ENCODE measurements at regions not wholly inside any gene's neighbourhood (a gene's known extent, or its start where the extent isn't known, plus 50 kb on each side); places are given as distances from the start of the nearest gene placed in this dataset.
A peak's percentile ranks its signal among the peaks of the same experiment; 100 is the strongest.

DNA sequence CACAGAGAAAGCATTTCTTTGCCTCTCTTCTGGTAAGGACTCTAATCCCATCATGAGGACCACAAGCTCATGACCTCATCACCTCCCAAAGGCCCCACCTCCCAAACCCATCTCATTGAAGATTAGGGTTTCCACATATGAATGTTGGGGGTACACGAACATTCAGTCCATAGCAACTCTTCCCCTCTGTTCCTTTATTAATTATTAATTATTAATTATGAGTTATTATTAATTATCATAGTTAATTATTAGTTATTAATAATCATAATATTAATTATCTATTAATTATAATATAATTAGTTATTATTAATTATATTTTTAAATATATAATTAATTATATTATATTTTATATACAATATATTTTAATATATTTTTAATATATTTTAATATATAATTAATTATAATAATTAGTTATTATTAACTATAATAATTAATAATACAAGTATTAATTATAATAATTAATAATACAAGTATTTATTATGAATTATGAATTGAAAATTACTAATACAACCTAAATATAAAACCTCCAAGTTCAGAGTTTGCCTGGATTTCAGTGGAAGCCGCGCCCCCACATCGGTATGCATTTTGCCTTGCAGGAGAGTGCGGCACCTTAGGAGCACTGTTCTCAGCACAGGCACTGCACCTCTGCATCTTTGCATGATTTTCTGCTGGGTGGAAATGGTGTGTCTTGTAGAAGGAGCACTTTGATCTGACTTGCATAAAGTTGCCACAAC, 128.0 kb upstream of the FGF3 start:
- no peak overlapping the region for H3K4me3 ChIP-seq
- in situ Hi-C loops (cut with MboI; ENCODE audit: low pct_ligation_motif_present in 1 of 4, low pct_unique_long_range_greater_than_20kb in 1 of 4, low sequenced_read_pairs in 3 of 4) (no loop called here), intact Hi-C loops (cut with DNase I; ENCODE audit: low total_unique reads) (no loop called here)
- H3K9me3 ChIP-seq = no peaks in the 10 kb centered on the region
- 88 to 93% methylated on average over 5 of the region's 5 CpGs for whole genome bisulfite sequencing, 2 donors (ENCODE audit: low coverage in 1 of 2)
- H3K36me3 ChIP-seq = no peaks in the 10 kb centered on the region
- no peak for DNase-seq
- TF ChIP-seq EP300 (IDR thresholded peaks at IDR 0.05; ENCODE audit: low read depth) (no peak), POLR2A (IDR thresholded peaks at IDR 0.05) (no peak), POLR2AphosphoS5 (IDR thresholded peaks at IDR 0.05) (no peak)
- TF ChIP-seq, protein P1, sequence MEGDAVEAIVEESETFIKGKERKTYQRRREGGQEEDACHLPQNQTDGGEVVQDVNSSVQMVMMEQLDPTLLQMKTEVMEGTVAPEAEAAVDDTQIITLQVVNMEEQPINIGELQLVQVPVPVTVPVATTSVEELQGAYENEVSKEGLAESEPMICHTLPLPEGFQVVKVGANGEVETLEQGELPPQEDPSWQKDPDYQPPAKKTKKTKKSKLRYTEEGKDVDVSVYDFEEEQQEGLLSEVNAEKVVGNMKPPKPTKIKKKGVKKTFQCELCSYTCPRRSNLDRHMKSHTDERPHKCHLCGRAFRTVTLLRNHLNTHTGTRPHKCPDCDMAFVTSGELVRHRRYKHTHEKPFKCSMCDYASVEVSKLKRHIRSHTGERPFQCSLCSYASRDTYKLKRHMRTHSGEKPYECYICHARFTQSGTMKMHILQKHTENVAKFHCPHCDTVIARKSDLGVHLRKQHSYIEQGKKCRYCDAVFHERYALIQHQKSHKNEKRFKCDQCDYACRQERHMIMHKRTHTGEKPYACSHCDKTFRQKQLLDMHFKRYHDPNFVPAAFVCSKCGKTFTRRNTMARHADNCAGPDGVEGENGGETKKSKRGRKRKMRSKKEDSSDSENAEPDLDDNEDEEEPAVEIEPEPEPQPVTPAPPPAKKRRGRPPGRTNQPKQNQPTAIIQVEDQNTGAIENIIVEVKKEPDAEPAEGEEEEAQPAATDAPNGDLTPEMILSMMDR (IDR thresholded peaks at IDR 0.05) = no peak
- H3K4me1 ChIP-seq = peaks cover 0 to 11% (median 10%) of the 10 kb centered on the region in 4 donors
- peak overlapping the region in 1 of 4 donors; percentile 21 for H3K27ac ChIP-seq
- H3K27me3 ChIP-seq = peaks cover 5% of the 10 kb centered on the region

DNA sequence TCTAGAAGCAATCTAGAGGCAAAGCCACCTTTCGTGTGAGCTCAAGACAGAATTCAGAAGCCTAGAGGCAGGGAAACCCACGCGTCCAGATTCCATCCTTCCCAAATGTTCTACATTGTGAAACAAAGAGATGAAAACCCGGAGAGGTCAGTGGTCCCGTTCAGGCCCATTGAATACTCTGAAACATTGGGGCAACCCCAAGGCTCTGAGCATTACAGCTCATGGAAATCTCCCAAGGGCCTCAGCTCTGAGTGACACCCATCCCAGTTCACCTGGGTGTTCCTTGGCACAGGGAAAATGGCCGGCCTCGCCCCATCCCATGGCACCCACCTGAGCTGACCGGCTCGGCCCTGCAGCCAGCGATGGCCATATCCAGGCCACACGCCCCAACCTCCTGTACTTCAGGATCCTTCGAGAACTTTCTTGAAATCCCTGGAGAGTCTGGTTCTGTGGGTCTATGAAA, 128.6 kb upstream of the FGF3 start:
- peaks cover 0 to 11% (median 10%) of the 10 kb centered on the region in 4 donors for H3K4me1 ChIP-seq
- TF ChIP-seq POLR2AphosphoS5 (IDR thresholded peaks at IDR 0.05) = no peak
- TF ChIP-seq POLR2A (IDR thresholded peaks at IDR 0.05) = no peak
- no peak for TF ChIP-seq EP300 (IDR thresholded peaks at IDR 0.05; ENCODE audit: low read depth)
- TF ChIP-seq, protein P1 (IDR thresholded peaks at IDR 0.05) = no peak
- DNase-seq = no peak
- no peaks in the 10 kb centered on the region for H3K36me3 ChIP-seq
- WGBS, 2 donors (ENCODE audit: low coverage in 1 of 2) = 85% methylated on average over 12 of the region's 12 CpGs; no CpG with 5 or more reads in 1 of the 2 donors
- in situ Hi-C loops (cut with MboI; ENCODE audit: low pct_ligation_motif_present in 1 of 4, low pct_unique_long_range_greater_than_20kb in 1 of 4, low sequenced_read_pairs in 3 of 4) = no loop called here
- H3K9me3 ChIP-seq = no peaks in the 10 kb centered on the region
- no peak overlapping the region for H3K4me3 ChIP-seq
- H3K27ac ChIP-seq = peak overlapping the region in 1 of 4 donors; percentile 21
- intact Hi-C loops (cut with DNase I; ENCODE audit: low total_unique reads) = no loop called here
- peaks cover 3% of the 10 kb centered on the region for H3K27me3 ChIP-seq

DNA sequence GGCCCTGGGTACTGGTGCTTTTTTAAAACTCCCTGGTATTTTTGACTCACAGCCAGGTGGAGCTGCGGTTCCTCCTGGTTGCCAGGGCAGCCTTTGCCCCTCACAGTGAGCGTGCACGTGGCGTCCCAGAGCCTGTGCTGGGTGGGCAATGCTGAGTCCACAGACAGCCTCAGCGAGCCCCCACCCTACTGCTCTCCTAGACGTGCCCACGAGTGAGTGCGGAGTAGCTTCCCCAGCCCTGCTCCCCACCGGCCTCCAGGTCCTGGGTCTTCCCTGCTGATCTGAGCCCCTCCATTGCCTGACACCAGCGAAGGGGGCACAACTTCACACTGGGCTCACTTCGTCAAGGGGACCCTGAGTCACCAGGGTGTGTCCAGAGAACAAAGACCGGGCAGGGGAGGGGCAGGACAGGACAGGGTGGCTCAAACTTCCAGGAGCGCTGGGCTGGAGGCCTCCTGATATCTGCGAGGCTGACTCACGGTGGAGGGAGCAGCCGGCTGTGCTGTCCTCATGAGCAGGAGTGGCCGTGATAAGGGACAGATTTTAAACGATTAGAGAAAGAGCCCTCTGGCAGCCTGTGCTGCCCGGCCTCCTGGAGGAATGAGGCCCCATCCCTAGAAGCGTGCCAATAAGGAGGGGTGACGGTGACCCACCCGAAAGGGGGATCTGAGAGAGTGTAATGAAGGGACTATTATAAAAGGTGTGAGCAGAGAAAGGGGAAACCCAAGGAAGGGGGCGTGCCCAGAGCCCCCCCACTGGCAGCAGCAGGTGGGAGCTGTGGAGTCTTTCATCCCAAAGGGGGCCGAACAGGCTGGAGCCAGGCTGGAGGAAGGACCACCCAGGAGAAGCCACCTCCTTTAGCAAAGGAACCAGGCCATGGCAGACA, 129.3 kb upstream of the FGF3 start:
- in situ Hi-C loops (cut with MboI; ENCODE audit: low pct_ligation_motif_present in 1 of 4, low pct_unique_long_range_greater_than_20kb in 1 of 4, low sequenced_read_pairs in 3 of 4) (no loop called here), intact Hi-C loops (cut with DNase I; ENCODE audit: low total_unique reads) (no loop called here)
- TF ChIP-seq EP300 (IDR thresholded peaks at IDR 0.05; ENCODE audit: low read depth) (no peak), POLR2AphosphoS5 (IDR thresholded peaks at IDR 0.05) (no peak), POLR2A (IDR thresholded peaks at IDR 0.05) (no peak)
- TF ChIP-seq, protein P1 (IDR thresholded peaks at IDR 0.05) = peak in 2 of 5 experiments; percentile 12 to 13
- no peak overlapping the region for H3K4me3 ChIP-seq
- H3K9me3 ChIP-seq = no peaks in the 10 kb centered on the region
- H3K27me3 ChIP-seq = peaks cover 3% of the 10 kb centered on the region
- peak; percentile 48 for DNase-seq
- H3K36me3 ChIP-seq = no peaks in the 10 kb centered on the region
- WGBS, 2 donors (ENCODE audit: low coverage in 1 of 2) = 59 to 60% methylated on average over 1 to 24 of the region's 24 CpGs
- peaks cover 0 to 11% (median 10%) of the 10 kb centered on the region in 4 donors for H3K4me1 ChIP-seq
- H3K27ac ChIP-seq = peak overlapping the region in 1 of 4 donors; percentile 21

DNA sequence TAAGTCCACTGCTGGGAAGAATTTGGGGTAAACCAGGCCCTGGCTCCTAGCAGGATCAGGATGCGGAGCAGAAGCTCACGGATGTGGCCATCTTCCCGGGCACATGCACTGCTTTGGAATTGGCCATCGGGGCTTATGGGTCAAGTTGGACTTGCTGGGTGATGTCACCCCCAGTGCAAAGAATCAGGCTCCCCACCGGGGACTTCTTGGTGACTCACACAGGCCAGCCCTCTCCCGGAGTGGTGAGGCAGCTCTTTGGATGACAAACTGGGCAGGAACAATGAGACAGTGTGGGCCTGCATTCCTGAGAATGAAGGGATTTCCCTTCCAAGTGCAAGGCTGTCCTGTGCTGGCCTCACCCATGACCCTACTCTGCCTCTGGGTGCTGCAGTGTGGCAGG, 128.8 kb upstream of the ANO1 start:
- Histone ChIP-seq H3K9me3 (no peaks in the 10 kb centered on the region), H3K36me3 (no peaks in the 10 kb centered on the region), H3K27ac (no peak overlapping the region), H3K27me3 (peaks cover 3% of the 10 kb centered on the region), H3K4me1 (peaks cover 0 to 11% (median 10%) of the 10 kb centered on the region in 4 donors), H3K4me3 (no peak overlapping the region)
- intact Hi-C loops (cut with DNase I; ENCODE audit: low total_unique reads) = no loop called here
- no peak for TF ChIP-seq POLR2A (IDR thresholded peaks at IDR 0.05)
- no peak for TF ChIP-seq EP300 (IDR thresholded peaks at IDR 0.05; ENCODE audit: low read depth)
- no peak for TF ChIP-seq POLR2AphosphoS5 (IDR thresholded peaks at IDR 0.05)
- TF ChIP-seq, protein P1 (IDR thresholded peaks at IDR 0.05) = no peak
- in situ Hi-C loops (cut with MboI; ENCODE audit: low pct_ligation_motif_present in 1 of 4, low pct_unique_long_range_greater_than_20kb in 1 of 4, low sequenced_read_pairs in 3 of 4) = no loop called here
- 83% methylated on average over 6 of the region's 6 CpGs; no CpG with 5 or more reads in 1 of the 2 donors for WGBS, 2 donors (ENCODE audit: low coverage in 1 of 2)
- DNase-seq = no peak
